ENCODE measurements at regions not wholly inside any gene's neighbourhood (a gene's known extent, or its start where the extent isn't known, plus 50 kb on each side); places are given as distances from the start of the nearest gene placed in this dataset.

- no peak overlapping the region for H3K4me2 ChIP-seq (ENCODE audit: low read depth, low read length, poor library complexity, severe bottlenecking)
Measured at GRCh38 chr18:24826605-24827004, 366.2 kb downstream of the HRH4 start.

GRCh38 chr18:24827501-24827900 lies 367.1 kb downstream of the HRH4 start:
- H2AFZ ChIP-seq (ENCODE audit: low read length) = no peak overlapping the region
- H3K9ac ChIP-seq (ENCODE audit: low read depth, low read length, poor library complexity, severe bottlenecking) = no peak overlapping the region
- H3K4me3 ChIP-seq (ENCODE audit: low read length, poor library complexity, severe bottlenecking) = no peak overlapping the region
- no peaks in the 10 kb centered on the region for H3K9me3 ChIP-seq (ENCODE audit: insufficient read depth, low read depth, low read length)
- H3K9me2 ChIP-seq (replicated peaks; ENCODE audit: low read depth, low read length) = no peaks in the 10 kb centered on the region
- H3K27me3 ChIP-seq (ENCODE audit: insufficient read depth, low read length, poor library complexity, severe bottlenecking) = no peaks in the 10 kb centered on the region
- H4K20me1 ChIP-seq (ENCODE audit: insufficient read depth, low read length, poor library complexity, severe bottlenecking) = no peaks in the 10 kb centered on the region
- H3K79me2 ChIP-seq (ENCODE audit: insufficient read depth, low read length) = no peaks in the 10 kb centered on the region
- H3F3A ChIP-seq (ENCODE audit: low read depth) = no peaks in the 10 kb centered on the region
- H3K36me3 ChIP-seq (ENCODE audit: insufficient read depth, low read length) = no peaks in the 10 kb centered on the region
- H3K4me2 ChIP-seq (ENCODE audit: low read depth, low read length, poor library complexity, severe bottlenecking) = no peak overlapping the region
- peaks cover 3% of the 10 kb centered on the region for H3K4me1 ChIP-seq (ENCODE audit: insufficient read depth, low read length, poor library complexity, severe bottlenecking)
- TF ChIP-seq, protein P1, sequence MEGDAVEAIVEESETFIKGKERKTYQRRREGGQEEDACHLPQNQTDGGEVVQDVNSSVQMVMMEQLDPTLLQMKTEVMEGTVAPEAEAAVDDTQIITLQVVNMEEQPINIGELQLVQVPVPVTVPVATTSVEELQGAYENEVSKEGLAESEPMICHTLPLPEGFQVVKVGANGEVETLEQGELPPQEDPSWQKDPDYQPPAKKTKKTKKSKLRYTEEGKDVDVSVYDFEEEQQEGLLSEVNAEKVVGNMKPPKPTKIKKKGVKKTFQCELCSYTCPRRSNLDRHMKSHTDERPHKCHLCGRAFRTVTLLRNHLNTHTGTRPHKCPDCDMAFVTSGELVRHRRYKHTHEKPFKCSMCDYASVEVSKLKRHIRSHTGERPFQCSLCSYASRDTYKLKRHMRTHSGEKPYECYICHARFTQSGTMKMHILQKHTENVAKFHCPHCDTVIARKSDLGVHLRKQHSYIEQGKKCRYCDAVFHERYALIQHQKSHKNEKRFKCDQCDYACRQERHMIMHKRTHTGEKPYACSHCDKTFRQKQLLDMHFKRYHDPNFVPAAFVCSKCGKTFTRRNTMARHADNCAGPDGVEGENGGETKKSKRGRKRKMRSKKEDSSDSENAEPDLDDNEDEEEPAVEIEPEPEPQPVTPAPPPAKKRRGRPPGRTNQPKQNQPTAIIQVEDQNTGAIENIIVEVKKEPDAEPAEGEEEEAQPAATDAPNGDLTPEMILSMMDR (conservative IDR thresholded peaks at IDR 0.05; ENCODE audit: low read length) = no peak
- TF ChIP-seq EZH2phosphoT487 (IDR thresholded peaks at IDR 0.05; ENCODE audit: borderline replicate concordance) = no peak

More at GRCh38 chr18:24826605-24827004, 366.2 kb downstream of the HRH4 start:
- Histone ChIP-seq H3K4me1 (ENCODE audit: insufficient read depth, low read length, poor library complexity, severe bottlenecking) (no peaks in the 10 kb centered on the region), H3K79me2 (ENCODE audit: insufficient read depth, low read length) (no peaks in the 10 kb centered on the region), H2AFZ (ENCODE audit: low read length) (no peak overlapping the region), H3K27me3 (ENCODE audit: insufficient read depth, low read length, poor library complexity, severe bottlenecking) (no peaks in the 10 kb centered on the region), H3K9me2 (replicated peaks; ENCODE audit: low read depth, low read length) (no peaks in the 10 kb centered on the region), H3K36me3 (ENCODE audit: insufficient read depth, low read length) (no peaks in the 10 kb centered on the region), H3K9ac (ENCODE audit: low read depth, low read length, poor library complexity, severe bottlenecking) (no peak overlapping the region), H3K4me3 (ENCODE audit: low read length, poor library complexity, severe bottlenecking) (no peak overlapping the region), H3K9me3 (ENCODE audit: insufficient read depth, low read depth, low read length) (no peaks in the 10 kb centered on the region), H3F3A (ENCODE audit: low read depth) (no peaks in the 10 kb centered on the region), H4K20me1 (ENCODE audit: insufficient read depth, low read length, poor library complexity, severe bottlenecking) (no peaks in the 10 kb centered on the region)
- no peak for TF ChIP-seq EZH2phosphoT487 (IDR thresholded peaks at IDR 0.05; ENCODE audit: borderline replicate concordance)
- TF ChIP-seq, protein P1 (conservative IDR thresholded peaks at IDR 0.05; ENCODE audit: low read length) = no peak

DNA sequence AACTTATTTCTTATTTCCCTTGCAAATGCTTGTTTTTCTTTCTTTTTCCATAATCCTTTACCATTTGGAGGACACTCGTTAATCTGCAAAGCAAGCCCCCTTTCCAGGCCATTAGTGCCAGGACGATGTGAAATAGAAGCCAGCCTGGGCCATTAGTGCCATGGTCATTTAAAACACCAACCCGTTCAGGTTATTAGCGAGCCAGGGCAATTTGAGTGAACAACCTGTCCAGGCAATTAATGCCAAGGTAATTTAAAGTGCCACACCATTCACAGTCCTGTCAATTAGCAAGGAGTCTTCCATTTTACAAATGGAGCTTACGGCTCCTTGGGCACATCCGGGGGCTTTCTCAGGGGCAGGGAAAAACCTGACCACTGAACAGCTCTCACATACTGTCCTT lies 370.6 kb downstream of the HRH4 start:
- Histone ChIP-seq H3K79me2 (ENCODE audit: insufficient read depth, low read length) (no peaks in the 10 kb centered on the region), H3K4me1 (ENCODE audit: insufficient read depth, low read length, poor library complexity, severe bottlenecking) (peaks cover 3% of the 10 kb centered on the region), H3K9ac (ENCODE audit: low read depth, low read length, poor library complexity, severe bottlenecking) (no peak overlapping the region), H3K27me3 (ENCODE audit: insufficient read depth, low read length, poor library complexity, severe bottlenecking) (no peaks in the 10 kb centered on the region), H3K9me2 (replicated peaks; ENCODE audit: low read depth, low read length) (no peaks in the 10 kb centered on the region), H3F3A (ENCODE audit: low read depth) (no peaks in the 10 kb centered on the region), H4K20me1 (ENCODE audit: insufficient read depth, low read length, poor library complexity, severe bottlenecking) (no peaks in the 10 kb centered on the region), H3K4me2 (ENCODE audit: low read depth, low read length, poor library complexity, severe bottlenecking) (no peak overlapping the region), H3K9me3 (ENCODE audit: insufficient read depth, low read depth, low read length) (no peaks in the 10 kb centered on the region), H2AFZ (ENCODE audit: low read length) (no peak overlapping the region), H3K36me3 (ENCODE audit: insufficient read depth, low read length) (no peaks in the 10 kb centered on the region), H3K4me3 (ENCODE audit: low read length, poor library complexity, severe bottlenecking) (no peak overlapping the region)
- TF ChIP-seq EZH2phosphoT487 (IDR thresholded peaks at IDR 0.05; ENCODE audit: borderline replicate concordance) = no peak
- TF ChIP-seq, protein P1 (conservative IDR thresholded peaks at IDR 0.05; ENCODE audit: low read length) = no peak

Measured in Loucy (cell line).